GM19455 (cell line): ENCODE measurements at regions not wholly inside any gene's neighbourhood (a gene's known extent, or its start where the extent isn't known, plus 50 kb on each side); places are given as distances from the start of the nearest gene placed in this dataset.
A peak's percentile ranks its signal among the peaks of the same experiment; 100 is the strongest.
"Not testable (repeated sequence)": the region's sequence is repeated elsewhere in the genome, so short reads cannot be mapped to it uniquely, and the experiment has no call there.

ENCODE experiments used
- ATAC-seq: cut with Tn5 transposase; IDR thresholded peaks from one replicate; pipeline ENCODE4 v1.9.1; 2021; ENCODE audit not compliant: unreplicated experiment

DNA sequence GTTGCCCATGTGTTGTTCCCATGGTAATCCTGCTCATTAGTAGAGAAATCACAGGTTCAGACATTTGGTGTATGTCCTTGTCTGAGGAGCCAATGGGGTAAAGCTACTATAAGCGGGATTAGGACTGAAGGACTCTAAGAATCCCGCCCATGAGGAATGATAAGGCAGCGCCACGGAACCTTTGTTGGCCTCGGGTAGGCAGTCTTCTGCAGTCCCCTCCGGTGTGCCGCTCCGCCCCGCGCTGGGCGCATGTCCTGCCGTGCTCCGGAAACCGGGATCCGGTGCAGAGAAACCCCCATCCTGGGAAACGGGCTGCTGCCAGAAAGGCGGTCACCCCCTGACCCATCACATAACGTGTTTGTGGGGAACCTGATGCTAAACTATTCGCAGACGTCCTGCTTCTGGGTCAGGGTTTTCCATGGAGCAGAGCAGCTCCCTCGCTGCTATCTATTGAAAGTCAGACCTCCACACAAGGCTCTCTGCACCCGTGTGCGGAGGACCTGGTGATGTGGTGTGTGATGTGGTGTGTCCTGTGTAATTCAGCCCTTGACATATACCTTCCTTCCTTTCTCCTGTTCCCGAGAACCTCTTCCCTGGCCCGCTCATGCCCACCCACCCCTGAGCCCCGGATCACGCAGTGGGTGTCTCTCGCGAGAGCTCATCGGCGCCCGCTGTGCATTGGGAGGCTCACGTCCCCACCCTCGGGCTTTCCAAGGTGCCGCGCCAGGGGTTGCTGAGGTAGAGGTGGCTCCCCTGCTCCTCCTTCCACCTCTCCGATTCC is 220.8 kb upstream of the HSFY1 start:
- ATAC-seq: not testable (repeated sequence)

DNA sequence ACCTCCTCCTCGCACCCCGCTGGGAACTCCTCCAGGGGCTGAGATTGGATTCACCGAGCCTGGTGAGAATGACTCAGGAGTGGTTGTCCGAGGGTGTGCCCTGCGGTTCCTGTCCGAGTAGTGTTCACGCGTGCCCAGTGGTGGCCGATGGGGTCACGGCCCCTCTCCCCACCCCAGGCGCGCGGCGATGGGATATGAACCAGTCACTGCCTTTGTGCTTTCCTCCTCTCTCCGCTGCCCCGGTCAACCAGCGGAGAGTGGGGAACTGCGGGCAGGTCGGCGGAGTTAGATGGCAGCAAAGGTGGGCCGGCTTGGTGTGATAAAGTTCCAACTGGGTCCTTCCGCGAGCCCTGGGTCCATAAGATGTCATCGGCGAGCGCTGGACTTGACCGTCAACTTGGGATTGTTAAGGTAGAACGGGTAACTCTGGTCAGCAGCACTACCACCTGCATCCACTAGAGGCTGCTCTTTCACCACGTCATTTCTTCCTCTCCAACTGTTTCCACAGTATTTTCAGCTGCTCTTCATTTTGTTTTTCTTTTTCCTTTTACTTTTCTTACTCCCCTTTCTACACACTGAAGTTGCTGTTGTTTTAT is 220.1 kb upstream of the HSFY1 start:
- ATAC-seq: peak; percentile 61

DNA sequence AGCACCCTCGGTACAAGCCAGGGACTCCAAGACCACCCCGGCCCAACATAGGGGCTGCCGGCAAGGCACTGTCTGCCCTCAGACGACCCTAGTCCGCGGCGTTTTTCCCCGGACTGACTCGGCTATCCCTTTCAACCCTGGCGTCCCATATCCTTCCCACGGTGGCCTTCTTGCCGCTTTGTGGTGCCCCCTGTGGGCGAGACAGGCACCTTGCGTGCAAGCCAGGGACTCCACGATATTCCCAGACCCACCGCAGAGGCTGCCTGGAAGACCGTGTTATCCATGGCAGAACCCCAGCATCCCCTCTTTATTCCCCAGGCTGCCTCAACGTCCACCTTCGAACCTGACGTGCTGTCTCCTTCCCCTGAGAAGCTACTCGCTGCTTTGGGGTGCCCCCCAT is 204.0 kb upstream of the HSFY1 start:
- ATAC-seq: not testable (repeated sequence)
